SW480 (cell line): ENCODE measurements at regions not wholly inside any gene's neighbourhood (a gene's known extent, or its start where the extent isn't known, plus 50 kb on each side); places are given as distances from the start of the nearest gene placed in this dataset.
"Not testable (repeated sequence)": the region's sequence is repeated elsewhere in the genome, so short reads cannot be mapped to it uniquely, and the experiment has no call there.

Experiments used
- DNase-seq: peaks from one replicate; pipeline ENCODE4 v3.0.0-alpha.2; 2016; ENCODE audit warnings: low spot score

DNA sequence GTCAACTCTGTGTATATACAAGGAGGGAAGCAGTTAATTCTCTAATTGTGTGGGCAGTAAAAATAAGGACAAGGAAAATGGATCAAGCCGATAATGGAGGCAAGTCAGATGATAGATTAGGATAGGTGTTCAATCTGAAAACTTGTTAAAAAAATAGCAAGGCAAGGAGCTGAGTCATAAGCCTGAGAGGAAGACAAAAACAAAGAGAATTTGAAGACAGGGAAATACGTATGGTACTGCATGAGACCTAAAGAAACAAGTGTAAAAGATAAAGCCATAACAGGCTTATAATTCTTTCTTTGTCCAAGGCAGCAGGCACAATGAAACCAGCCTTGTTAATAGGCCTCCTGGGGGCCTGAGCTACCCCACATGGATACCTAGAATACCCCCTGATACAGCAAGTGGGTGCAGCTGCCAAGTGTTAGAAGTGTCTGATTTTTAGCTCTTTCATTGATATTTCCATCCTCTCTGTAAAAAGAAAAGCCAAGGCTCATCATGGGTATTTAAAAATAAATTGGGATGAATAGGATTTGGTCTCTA lies 1570.6 kb upstream of the LRRTM3 start:
- no peak for DNase-seq

DNA sequence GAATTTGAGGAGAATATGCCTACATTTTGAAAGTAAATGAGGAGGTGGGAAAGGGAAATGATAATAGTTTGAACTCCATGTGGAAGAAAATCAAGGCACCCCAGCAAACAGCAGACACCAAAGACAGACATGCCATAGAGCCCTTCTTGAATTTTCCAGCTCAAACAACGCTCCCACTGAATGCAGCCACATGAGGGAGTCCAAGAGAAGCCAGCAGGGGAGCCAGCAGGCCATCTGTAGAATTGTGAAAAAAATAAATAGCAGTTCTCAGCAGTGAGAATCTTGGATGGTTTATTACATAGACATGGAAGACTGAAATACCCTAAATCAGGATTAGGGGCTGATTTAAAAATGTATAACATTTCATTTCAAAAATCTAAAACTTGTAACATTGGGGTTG lies 1567.3 kb upstream of the LRRTM3 start:
- DNase-seq = no peak

DNA sequence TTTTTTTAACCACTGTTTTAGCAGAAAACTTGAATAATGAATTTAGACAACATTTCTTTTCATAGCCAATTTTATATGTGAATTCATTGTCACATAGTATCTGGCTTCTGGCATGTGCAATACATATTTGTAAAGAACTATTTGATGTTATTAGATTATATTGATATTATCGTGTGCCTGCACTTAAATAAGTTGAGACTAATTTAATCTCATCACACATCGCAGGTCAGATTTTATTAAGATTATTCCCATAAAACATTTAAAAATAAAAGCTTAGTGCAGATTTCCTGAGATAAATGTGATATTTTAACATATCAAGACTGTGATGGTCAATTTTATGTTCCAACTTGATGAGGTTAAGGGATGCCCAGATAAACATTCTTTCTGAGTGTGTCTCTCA lies 1565.3 kb upstream of the LRRTM3 start:
- DNase-seq = no peak

DNA sequence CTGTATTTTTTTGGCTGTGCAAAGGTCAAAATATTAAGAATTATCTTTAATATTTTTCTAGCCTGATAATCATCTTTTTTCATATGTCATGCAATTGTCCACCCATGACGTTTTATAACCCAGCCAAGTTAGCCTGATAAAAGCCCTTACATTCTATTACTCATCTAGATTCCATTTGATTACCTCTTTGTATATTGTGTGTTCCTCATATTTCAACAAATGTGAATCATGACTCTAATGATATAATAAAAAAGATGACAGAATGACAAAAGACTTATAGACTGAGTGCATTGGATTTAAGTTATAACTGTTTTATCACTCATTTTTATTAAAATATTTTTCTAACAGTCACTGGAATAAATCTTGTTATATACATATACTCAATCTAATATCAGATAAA lies 1560.0 kb upstream of the LRRTM3 start:
- no peak for DNase-seq

DNA sequence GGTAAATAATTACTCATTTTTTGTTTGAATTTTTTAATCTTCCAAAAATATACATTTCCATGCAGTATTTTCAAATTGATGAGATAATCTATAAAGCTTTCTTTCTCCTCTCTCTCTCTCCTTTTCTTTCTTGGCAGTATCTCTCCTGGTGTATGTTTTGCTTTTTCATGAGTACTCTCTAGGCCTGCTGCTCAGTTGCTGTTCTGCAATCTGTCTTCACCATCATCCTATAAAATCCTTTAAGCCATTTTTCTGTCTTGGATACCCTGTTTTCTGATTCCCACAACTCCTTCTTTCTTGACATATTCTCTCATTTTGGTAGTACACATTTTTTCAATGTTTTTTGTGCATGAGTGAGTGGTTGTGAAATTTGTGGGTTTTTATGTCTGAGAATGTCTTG lies 1558.1 kb upstream of the LRRTM3 start:
- no peak for DNase-seq

DNA sequence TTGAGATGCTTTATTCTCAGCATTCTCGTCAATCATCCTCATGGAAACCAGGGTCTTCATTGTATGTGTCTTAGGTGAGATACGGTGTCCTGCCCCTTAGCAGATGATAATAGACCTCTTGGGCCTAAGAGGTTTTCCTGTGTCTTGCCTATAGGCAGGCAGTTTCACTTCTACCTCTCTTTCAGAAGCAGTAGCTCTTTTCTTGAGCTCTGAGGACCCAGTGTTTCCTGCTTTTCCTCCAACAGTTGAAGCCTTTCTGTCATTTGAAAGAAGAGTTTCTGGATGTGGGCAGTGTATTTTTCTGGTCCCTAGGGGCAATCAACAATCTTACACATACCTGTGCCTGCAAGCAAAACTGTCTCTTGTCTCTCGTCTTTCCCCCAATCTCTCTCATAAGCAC lies 1550.3 kb upstream of the LRRTM3 start:
- DNase-seq = no peak

DNA sequence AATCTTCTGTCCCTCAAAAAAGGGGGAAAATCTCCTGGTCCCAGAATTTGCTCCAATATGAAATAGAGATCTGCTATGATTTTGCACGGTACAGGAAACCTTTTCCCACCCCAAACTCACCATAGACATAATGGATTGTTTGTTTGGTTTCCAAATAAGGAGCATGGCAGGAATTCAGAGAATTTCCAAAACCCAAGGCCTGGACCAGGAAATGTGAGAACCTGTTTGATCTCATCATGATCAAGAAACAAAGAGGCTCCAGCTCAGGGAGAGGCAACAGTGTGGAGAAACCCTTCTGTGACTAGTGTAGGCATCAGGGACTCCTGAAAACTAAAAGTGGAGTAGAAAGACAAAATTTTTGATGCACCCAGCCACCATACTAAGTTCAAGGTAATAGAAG lies 1548.1 kb upstream of the LRRTM3 start:
- DNase-seq = no peak

DNA sequence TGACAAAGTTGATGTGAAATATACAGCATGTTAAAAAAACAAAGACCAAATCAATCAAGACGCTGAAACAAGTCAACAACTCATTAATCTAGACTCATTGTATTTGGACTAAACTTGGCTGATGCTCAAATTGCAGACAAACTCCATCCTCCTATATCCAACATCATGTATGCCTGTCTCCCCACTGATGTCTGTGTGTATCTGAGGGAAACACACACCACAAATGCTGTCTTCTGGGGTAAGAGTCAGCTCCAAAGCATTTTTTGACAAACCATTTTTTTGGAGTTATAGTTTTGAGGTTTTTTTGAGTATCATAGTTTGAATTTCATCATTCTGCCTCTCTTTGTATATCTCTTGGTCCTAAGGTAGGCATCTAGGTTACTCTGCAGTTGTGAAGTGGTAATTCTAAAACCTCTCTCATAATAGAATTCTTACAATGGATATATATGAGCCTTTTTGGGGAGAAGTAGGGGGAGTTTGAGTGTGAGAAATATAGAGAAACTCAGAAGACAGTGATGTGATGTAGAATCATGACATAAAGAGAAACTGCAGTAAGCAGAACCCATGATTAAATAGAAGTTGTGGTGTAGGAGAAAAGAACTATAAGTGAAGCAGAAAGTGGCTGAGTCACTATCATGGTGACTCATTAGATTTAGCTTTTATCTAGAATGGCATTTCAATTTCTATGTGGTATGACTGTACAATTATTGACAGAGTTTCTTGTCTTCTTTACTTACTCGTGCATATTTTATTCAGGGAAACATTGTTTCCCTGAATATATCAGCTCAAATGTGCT lies 1531.1 kb upstream of the LRRTM3 start:
- peak; percentile 2 for DNase-seq

DNA sequence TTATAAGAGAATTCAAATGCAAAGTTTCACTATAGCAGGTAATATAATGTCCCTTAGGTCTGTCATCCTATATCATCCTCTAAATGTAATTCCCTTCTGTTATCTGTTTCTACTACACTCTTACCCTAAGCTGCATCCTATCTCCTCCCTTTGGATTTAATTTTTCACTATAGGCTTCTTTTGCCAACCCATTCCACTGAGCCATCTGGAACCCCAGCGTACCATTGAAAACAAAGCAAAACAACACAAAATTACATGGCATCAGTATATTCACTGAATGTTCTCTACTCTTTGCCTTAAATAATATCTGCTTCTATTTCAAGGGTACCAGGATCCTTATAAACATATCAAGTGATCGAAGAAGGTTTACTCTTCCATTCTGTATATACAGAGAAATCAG lies 1530.2 kb upstream of the LRRTM3 start:
- DNase-seq = no peak

DNA sequence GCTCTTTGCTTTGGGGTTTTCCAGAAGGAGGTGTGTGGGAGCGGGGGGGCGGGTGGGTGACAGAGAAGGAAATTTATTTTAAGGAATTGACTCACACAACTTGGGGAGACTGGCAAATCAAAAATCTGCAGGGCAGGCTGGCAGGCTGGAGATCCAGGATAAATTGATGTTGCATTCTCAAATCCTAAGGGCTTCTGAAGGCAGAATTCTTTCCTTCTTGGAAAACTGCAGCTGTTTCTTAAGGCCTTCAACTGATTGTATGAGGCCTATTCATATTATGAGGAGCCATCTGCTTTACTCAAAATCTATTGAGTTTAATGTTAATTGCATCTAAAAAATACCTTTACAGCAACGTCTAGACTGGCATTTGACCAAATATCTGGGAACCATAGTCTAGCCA lies 1528.8 kb upstream of the LRRTM3 start:
- DNase-seq = no peak

DNA sequence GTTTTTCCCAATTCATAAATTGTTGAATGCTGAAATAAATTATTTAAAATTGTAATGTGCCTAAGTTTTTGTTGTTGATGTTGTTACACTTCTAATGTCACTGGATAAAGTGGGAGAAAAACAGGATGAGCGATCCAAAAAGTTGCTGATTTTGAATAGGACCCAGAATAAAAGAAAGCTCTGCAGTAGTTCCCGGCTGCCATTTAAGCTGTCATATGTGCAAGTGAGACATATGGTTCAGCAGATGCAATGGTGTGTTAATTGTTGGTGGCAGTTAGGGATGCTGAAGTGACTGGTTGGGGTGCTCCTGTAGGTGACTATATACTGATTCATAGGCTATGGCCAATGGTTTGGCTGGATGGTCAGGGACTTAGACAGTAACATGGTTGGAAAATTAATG lies 1517.4 kb upstream of the LRRTM3 start:
- DNase-seq = no peak

DNA sequence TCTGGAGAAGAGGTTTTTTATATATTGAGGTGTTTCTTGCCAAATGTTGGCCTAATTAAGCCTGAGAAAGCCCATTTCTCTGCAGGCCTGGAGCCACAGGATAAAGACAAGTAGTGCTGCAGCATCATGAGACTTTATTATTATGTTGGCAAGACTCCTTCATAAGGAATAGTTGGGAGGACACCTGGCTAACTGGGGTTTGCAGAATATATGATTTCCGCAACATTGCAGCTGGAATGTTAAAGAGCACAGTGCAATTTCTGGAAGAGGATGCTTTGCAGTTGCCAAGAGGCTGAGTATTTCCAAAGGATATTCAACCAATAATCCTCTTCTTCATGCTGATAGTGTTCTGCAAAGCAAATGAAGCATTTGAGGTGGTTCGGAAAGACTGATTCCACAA lies 1512.8 kb upstream of the LRRTM3 start:
- DNase-seq = no peak

DNA sequence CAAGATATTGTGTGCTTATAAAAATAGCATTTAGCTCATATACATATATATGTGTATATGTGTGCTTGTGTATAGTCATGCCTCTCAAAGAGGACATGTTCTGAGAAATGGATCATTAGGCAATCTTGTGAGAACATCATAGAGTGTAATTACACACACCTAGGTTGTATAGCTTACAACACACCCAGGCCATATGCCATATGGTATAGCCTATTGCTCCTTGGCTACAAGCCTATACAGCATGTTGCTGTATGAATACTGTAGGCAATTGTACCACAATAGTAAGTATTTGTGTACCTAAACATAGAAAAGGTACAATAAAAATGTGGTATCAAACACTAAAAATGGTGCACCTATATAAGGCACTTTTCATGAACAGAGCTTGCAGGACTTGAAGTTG lies 1510.5 kb upstream of the LRRTM3 start:
- DNase-seq = no peak

DNA sequence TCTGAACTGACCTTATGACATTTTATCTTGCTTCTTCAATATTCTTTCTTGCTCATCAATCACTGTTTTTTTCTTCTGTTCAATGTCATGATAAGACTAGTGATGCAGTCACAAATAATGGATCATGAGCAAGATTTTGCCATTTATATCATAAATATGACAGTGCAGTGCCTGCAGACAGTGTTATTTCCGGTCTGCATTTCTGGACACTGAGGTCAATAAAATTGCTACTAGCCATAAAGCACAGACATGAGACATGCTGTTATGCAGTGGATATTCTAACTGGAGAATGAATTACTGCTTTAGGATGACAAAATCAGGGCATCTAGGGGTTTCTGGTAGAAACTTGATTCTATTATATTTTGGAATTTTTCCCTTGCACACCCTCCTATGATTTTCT lies 1509.7 kb upstream of the LRRTM3 start:
- no peak for DNase-seq

DNA sequence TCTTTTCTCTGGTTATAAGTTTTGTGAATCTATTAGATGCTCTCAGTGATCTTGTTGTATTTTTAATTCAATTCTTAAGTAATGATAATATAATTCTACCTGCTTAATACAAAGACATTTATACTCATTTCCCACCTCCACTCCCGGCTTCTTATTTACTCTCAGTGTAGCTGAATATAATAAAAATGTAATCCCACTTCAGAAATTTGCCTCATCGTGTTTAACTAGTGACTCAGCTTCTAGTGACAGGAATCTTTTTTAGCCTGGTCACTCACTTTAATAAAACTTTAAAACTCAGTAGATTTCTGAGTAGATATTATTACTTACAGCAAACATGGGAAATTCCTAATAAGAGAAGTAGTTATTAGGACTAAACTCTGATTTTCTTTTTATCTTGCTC lies 1506.2 kb upstream of the LRRTM3 start:
- no peak for DNase-seq

DNA sequence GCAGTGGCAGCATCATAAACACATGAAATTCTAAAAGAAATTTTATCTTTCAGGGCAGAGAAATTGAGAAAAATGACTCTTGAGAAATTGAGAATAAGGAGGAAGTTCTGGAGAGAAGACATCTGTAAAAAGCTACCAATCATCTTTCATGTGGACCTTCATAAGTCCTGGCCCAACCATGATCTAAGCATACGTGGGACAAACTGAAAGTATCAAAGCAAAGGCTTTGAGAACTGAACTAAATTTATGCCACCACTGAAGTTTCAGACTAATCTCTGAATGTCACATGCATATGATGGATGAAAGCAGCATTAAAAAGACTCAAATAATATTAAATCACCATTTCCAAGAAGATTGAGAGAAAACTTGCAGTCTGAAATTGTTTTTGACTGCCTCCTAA lies 1502.8 kb upstream of the LRRTM3 start:
- DNase-seq = no peak

DNA sequence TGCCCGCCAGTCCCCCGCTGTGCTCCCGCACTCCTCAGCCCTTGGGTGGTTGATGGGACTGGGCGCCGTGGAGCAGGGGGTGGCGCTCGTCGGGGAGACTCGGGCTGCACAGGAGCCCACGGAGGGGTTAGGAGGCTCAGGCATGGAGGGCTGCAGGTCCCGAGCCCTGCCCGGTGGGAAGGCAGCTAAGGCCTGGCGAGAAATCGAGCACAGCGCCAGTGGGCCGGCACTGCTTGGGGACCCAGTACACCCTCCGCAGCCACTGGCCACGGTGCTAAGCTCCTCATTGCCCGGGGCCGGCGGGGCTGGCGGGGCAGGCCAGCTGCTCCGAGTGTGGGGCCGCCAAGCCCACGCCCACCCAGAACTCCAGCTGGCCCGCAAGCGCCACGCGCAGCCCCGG lies 1496.5 kb upstream of the LRRTM3 start:
- not testable (repeated sequence) for DNase-seq

DNA sequence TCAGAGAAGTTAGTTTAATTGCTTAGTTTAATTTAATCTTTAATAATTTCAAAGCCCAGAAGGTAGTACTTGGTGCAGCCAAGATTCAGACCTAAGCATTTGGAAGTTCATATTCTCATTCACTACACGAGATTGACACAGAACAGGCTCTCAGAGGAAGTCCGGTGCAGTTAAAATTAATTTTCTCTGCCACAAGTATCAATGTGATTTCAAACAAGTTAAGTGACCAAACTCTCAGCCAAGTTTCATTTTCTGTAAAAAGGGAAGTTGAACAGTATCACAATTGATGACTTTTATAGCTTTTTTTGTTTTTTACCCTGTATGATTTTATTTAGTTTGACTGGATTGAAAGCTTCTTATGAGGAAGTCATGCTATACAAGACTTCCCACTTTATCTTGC lies 1494.9 kb upstream of the LRRTM3 start:
- DNase-seq = no peak

DNA sequence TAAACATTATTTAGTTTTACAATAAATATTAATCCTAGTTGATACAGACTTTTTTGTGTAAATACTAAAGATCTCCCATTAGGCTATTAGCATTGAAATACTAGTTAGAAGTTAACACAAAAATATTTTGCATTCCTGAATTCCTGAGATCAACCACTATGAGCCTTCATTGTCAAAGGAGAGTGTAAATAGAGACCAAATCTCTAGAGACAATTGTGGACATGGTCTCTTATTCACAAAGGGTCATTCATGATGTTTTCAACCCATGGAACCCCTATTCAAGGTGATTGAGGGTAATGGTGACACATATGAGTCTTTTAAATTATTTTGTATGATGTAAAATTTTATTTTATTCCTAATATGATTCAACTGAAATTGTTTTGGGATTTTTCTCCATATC lies 1454.8 kb upstream of the LRRTM3 start:
- DNase-seq = no peak

DNA sequence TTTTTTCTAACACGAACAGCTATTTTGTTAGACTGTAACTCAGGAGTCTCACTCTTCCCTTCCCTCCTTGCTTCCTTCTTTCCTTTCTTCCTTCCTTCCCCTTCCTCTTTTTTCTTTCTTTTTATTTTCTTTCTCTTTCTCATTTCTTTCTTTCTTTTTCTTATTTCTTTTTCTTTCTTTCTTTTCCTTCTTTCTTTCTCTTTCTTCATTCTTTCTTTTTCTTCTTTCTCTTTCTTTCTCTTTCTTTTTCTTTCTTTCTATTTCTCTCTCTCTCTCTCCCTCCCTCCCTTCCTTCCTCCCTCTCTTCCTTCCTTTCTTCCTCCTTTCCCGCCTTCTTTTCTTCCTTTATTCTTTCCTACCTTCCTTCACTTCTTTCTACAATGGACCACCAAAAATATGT lies 1443.0 kb upstream of the LRRTM3 start:
- no peak for DNase-seq

DNA sequence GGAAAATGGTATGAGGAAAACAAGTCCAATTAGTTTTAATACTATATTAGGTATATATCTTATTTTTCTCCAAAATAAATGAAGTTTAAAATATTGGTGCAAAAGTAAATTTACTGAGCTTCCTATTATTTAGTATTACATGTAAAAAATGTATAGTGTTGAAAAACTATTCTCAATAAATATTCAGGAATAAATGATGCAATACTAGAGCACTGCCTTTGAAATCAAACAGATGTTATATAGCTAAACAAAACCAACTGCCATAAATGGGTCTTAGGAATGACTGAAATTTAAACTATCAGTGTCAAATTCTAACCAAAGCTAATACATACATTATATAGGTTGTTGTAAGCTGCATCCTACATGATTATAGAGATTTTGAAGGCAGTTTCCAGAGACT lies 1434.0 kb upstream of the LRRTM3 start:
- no peak for DNase-seq

DNA sequence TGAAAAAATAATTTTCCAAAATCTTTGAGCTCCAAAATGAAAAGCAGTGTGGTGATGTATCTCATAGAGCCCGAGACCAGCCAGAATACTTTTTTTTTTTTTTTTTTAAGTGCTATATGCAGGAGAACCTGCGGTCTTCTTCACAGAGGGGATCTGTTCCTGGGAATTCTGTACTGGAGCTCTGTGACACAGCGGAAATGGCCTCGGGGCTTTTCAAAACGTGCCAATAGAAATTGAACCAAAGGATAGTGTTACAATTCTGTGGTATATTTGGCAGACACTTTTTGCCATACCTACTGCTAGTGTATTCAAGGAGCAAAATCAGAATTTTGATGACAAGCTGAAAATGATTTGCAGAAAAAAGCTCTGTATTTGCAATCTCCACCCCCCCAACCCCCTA lies 1429.3 kb upstream of the LRRTM3 start:
- no peak for DNase-seq

DNA sequence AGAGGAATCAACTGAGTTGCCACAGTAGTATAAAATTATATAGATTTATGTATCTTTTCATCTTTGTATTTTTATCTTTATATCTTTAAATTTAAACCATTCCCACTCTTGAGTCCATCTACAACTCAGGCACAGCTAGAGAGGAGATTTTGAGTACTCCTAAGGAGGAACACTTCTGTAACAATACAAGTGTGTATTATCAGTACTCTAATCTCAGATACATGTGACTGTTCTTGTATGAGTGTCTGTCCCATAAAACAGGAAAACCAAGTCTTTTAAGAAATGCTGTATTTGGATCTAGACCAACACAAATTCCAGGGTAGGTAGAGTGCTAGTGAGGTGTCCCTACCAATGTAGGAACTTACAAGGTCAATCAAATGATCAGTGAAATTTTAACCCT lies 1428.0 kb upstream of the LRRTM3 start:
- no peak for DNase-seq

DNA sequence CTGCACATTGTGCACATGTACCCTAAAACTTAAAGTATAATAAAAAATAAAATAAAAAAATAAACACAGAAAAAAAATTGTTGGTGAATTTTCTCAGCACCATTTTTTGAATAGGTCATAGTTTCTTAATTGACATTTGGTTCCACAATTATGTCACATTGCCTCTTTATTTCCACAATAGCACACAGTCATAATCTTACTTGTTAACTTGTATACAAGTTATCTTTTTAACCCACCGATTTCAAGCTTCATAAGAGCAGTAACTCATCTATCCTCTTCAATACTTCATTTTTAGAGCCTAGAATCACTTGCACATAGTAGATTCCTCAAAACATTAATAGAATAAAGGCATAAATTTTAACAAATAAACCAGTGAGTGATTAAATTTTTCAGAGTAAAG lies 1425.1 kb upstream of the LRRTM3 start:
- no peak for DNase-seq
